Astrocyte of the cerebellum (primary cell): ENCODE measurements at regions not wholly inside any gene's neighbourhood (a gene's known extent, or its start where the extent isn't known, plus 50 kb on each side); places are given as distances from the start of the nearest gene placed in this dataset.

ENCODE experiments used
- DNase-seq: peaks from one replicate; pipeline ENCODE4 v3.0.0-alpha.2; 2011; ENCODE audit warnings: low read depth
- H3K4me3 ChIP-seq: 2 replicates; pipeline ENCODE4 v1.5.1; 2011; ENCODE audit warnings: mild to moderate bottlenecking, low read depth, low read length, moderate library complexity
- CTCF ChIP-seq: IDR thresholded peaks from 2 replicates; pipeline ENCODE4 v1.5.1; 2012; ENCODE audit warnings: low read length, low read depth, moderate library complexity, mild to moderate bottlenecking; ENCODE audit errors: missing control alignments
- in situ Hi-C: cut with HindIII; loops from 2 replicates; pipeline ENCODE4 v1.10.0; 2017; ENCODE audit warnings: low sequenced_read_pairs

GRCh38 chr5:103498800-103499551 lies 63.6 kb downstream of the NUDT12 start:
- in situ Hi-C loops = no loop called here
- no peak overlapping the region for H3K4me3 ChIP-seq
- no peak for DNase-seq
- TF ChIP-seq CTCF = no peak

GRCh38 chr5:103498211-103498610 lies 64.4 kb downstream of the NUDT12 start:
- no peak for TF ChIP-seq CTCF
- H3K4me3 ChIP-seq = no peak overlapping the region
- no peak for DNase-seq
- in situ Hi-C loops = no loop called here

- H3K4me3 ChIP-seq = no peak overlapping the region
- no peak for TF ChIP-seq CTCF
- in situ Hi-C loops = no loop called here
- no peak for DNase-seq
These were observed 64.8 kb downstream of the NUDT12 start for GRCh38 chr5:103497781-103498180.

- in situ Hi-C loops = no loop called here
- no peak for TF ChIP-seq CTCF
- no peak for DNase-seq
- no peak overlapping the region for H3K4me3 ChIP-seq
These were observed 72.4 kb downstream of the NUDT12 start for GRCh38 chr5:103490030-103490739.

- no peak for DNase-seq
- in situ Hi-C loops = no loop called here
- no peak for TF ChIP-seq CTCF
- no peak overlapping the region for H3K4me3 ChIP-seq
These were observed 73.3 kb downstream of the NUDT12 start for GRCh38 chr5:103489307-103489706.

GRCh38 chr5:103487822-103488493 lies 74.6 kb downstream of the NUDT12 start:
- H3K4me3 ChIP-seq = no peak overlapping the region
- in situ Hi-C loops = no loop called here
- DNase-seq = no peak
- no peak for TF ChIP-seq CTCF
